HG03097 (cell line): ENCODE measurements at regions not wholly inside any gene's neighbourhood (a gene's known extent, or its start where the extent isn't known, plus 50 kb on each side); places are given as distances from the start of the nearest gene placed in this dataset.

Experiments
- ATAC-seq: cut with Tn5 transposase; IDR thresholded peaks from one replicate; pipeline ENCODE4 v1.9.1; 2021; ENCODE audit not compliant: unreplicated experiment, low FRiP score

DNA sequence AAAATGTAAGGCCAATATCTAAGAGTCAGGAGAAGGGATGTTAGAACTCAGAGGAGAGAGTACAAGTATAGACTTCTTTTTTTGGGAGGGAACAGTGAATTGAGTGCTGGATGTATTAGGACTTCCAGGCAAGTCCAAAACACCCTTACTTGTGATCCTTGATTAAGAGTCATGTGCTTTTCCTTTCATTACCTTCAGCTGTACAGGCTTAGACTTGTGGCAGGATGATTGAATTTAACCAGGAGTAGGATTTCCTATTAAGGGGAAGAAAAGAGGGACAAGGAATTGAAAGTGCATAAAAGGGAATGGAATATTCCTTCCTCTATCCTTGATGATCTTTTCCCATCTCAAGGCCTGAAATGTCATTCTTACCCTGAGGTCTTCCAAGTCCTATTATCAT lies 606.7 kb downstream of the STIM2 start:
- no peak for ATAC-seq

DNA sequence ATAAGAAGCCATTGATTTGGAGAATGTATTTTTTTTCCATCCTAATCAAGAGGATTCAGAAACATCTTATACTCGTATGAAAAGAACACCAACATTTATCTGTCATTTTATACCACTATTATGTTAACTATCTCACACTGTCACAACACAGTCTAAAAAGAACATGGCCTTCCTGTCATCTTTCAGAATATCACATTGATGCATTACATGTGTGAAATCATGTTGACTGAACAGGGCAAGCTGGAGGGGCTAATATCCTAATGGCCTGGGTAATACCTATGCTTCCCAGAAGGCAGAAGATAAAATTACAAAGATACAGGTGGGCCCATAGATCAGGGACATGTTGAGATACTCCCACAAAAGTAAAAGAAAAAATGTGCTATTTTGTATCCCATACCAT lies 611.7 kb downstream of the STIM2 start:
- no peak for ATAC-seq

DNA sequence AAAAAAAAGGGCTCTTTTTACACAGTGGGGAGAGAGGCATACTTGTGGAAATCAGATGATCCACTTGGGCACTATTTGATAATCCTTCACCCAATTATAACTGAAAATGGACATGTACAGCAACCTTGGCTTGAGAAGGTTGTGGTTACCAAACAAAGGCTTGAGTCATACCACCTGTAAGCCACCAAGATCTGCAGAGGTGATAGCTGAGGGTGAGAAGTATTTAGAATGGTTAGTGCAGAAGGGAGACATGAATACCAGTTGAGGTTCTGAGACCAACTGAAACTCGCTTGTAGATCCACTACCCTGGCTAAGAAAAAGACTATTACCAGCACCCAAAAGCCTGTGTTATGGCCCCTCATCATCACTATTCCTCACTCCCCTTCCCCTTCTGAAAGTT lies 614.0 kb downstream of the STIM2 start:
- no peak for ATAC-seq

DNA sequence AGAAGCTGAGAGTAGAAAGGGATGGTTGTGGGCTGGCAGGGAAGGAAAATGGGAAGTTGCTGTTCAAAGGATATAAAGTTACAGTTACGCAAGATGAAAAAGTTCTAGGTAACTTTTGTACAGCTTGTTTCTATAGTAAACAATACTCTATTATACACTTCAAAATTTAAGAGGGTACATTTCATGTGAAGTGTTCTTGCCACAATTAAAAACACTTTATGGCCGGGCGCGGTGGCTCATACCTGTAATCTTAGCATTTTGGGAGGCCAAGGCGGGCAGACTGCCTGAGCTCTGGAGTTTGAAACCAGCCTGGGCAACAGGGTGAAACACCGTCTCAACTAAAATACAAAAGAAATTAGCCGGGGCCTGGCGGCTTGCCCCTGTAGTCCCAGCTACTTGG lies 623.6 kb downstream of the STIM2 start:
- ATAC-seq: no peak

DNA sequence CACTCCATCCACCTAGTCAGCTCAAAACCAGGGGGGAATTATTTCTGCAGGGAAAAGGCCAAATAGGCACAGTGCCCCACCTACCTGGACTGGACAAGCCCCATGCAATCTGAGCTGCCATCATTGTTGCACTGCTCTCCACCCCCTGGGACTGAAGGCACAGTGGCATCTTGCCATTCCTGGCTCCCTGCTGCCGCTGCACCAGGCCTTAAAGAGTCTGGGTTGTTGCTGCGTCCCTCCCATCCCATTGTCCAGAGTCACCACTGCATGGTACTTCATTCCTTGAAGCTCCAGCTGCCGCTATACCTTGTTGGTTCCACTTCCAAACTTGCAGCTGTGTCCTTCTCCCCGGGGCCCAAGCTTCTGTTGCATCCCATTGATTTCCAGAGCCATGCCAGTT lies 629.7 kb downstream of the STIM2 start:
- no peak for ATAC-seq

DNA sequence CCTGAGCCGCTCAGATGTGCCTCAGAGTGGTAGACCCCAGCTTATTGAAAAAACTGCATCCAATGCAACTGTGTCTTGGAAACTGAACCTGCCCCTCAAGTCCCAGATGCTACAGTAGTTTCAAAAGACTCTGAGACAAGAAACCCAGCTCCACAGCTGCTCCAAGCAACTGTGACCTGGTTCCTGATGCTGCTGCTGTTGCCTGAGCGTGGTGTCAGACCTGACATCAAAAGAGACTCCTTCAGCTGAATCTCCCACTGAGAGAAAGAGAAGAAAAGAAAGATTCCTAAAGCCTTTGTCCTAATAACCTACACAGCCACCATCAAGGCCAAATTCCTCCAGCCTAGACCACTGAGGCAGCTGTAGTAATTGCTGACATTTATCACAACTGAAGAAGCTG lies 630.1 kb downstream of the STIM2 start:
- no peak for ATAC-seq

DNA sequence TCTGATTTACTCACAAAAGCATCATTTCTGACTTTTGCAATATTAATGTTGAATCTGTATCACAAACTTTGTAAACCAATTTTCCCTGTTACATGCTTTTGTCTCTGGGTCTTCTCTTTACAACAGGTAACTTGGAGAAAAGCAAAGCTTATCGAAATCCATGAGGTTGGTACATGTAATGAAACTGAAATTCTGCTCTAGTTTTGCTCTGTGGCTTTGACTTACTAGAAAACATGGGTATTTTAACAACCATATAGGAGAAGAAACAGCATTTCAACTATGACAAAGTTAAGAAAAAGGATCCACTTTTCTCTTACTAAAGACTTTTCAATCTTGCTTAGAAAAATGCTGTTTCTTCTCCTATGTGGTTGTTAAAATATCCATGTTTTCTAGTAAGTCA lies 645.8 kb downstream of the STIM2 start:
- no peak for ATAC-seq

DNA sequence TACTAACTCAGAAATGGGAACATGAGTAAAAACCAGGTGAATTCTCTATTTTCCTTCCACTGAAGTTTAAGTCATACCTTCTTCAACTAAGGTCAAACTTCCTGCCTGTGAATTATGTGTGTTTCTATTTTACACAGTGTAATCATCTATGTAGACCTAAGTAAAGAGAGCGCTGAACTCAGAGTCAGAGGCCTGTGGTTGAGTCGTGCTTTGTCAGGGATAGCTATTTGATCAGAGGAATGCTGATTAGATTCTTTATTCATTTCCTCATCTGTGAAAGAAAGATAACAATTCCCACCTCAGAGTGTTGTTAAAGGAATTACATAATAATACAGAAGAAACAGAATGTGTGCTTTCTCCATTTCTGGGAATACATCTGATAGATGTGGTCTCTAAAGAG lies 654.1 kb downstream of the STIM2 start:
- ATAC-seq: no peak

DNA sequence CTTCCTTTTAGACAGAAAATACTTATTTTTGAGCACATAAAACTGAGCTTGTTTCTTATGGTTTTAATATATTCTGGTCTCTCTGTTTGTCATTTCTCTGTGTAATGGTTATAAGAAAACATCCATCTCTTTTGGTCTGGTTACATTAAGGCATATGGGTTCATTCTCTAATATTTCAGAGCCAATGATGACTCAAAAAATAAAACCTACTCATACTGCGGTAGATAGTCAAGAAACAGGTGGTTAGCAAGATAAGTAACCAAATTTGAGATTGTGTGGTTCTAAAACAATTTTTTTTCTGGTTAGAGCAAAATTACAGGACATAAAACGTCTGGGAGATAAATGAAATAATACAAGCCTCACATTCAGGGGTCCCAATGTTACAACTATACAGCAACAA lies 654.5 kb downstream of the STIM2 start:
- no peak for ATAC-seq

DNA sequence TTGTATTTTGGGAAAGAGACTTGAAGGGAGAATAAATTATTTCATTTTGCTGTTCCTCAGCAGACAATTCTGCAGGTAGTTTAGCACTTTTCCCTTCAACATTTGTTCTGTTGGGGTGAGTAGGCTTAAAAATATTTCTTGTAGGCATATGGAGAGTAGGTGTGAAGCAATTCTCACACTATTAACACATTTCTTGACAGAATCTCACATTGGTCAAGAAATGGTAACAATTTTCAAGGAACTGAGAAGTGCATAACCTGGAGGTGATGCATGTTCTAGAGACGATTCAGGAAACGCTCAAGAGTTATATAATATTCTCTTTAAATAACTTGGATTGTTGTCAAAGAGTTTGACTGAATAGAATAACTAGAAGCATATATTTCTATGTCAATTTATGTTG lies 658.2 kb downstream of the STIM2 start:
- no peak for ATAC-seq

DNA sequence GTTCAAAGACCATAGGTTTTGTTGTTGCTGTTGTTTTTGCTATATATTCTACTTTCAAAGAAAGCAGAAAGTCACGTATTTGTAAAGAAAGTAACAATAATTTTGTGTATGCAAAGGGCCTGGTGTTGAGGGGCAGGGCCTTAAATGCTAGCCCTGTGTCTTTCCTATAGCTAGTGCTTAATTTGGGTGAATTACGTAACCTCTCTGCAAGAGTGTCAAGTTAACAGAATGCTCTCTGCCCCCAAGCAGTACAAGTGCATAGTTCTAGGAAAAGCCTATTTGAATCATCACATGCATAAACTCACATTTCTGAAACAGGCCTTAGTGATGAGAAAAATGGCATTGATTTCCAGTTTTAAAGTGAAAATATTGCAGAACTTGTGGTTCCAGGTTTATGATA lies 663.6 kb downstream of the STIM2 start:
- ATAC-seq: no peak

DNA sequence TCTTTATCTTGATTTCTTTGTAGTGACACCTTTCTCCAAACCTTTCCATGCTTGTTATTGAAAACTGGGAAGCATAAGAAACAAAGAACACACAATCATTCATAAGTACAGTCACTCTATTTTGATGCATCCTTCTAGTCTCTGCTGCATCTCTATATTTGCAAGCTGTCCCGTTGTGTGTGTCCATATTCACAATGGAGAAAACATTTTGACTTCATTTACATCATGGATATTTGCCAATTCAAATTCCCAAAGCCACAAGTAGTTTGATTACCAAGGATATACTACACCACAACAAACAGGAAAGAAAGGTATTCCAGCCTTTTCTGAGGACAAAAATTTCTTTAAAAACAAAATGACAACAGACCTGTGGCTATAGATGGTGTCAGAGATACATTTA lies 673.8 kb downstream of the STIM2 start:
- ATAC-seq: no peak

DNA sequence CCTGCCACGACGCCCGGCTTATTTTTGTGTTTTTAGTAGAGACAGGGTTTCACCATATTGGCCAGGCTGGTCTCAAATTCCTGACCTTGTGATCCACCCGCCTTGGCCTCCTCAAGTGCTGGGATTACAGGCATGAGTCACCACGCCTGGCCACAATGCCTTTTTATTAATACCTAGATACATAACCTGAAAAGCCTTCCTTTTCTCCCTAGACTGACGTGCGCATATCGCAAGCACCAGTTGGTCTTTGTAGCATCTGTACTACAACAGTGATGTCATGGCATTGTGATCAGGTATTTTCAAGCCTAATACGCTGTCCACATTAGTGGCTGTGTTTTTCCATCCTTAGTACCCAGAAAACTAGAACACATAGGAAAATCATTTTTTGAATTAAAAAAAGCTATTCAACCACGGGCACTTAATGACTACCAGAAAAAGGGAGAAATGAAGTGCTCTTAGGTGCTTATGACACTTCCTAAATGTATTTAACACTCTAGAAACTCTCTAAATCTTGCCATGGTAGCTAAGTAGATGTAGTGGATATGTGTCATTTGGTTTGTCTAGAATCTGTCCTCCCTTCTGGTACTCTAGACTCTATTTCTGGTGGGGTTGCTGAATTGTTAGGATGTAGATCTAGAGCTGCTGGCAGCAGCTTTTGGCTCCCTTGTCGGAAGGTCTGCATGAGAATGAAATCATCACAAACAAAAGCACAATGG lies 707.8 kb downstream of the STIM2 start:
- no peak for ATAC-seq

DNA sequence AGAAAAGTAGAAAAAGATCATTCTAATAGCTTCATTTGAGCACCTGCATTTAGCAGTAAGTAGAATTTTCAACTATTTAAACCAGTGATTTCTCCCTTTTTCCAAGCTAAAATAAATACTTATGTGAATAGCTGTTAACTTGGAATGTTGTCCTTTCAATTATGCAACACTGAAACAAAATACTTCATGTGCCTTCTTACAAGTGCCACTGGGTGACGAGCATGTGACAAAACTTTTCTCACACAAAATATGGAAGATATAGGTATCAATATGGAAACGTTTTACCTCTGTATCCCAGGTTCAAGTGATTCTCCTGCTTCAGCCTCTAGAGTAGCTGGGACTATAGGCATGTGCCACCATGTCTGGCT lies 708.3 kb downstream of the STIM2 start:
- no peak for ATAC-seq

DNA sequence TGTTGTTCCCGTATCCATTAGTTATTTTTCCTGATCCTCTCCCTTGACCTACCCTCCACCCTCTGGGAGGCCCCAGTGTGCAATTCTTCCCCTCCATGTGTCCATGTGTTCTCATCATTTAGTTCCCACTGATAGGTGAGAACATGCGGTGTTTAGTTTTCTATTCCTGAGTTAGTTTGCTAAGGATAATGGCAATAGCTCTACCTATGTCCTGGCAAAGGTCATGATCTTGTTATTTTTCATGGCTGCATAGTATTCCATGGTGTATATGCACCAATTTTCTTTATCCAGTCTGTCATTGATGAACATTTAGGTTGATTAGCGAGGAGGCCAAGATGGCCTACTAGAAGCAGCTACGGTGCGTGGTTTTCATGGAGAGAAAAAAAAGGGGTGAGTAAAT lies 714.1 kb downstream of the STIM2 start:
- no peak for ATAC-seq

DNA sequence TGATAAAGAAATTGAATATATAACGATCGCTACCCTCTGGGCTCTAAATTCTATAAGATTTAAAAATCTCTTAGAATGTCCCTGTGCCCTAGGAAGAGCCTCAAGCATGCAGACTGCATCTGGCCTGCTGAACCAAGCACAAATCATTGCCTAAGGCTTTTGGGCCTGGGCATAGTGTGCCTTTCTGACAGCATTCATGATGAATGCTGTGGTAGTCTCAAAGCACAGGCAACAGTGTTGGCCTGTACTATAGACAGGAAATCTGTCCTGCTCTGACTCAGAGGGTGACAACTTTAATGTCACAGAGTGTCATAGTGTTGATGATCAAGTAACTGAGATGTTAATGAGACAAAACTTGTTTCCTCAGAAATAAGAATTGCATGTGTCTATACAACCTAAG lies 717.3 kb downstream of the STIM2 start:
- no peak for ATAC-seq

DNA sequence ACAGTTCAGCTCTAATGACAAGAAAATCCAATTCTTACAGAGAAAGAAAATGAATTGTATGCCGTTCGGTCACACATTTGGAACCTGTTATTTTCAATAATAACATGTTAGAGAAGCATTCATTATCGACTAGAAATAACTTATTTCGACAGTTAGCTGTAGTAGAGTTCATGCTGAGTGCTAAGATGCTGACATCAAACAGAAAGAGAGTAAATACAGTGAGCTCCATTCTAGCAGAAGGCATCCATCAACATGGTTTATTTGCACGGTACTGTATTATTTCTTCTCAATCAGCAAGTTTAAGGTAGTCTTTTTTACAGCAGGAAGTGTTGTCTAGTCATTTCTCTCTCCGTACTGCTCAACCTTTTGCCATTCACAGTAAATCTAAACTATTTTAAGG lies 732.1 kb downstream of the STIM2 start:
- no peak for ATAC-seq

DNA sequence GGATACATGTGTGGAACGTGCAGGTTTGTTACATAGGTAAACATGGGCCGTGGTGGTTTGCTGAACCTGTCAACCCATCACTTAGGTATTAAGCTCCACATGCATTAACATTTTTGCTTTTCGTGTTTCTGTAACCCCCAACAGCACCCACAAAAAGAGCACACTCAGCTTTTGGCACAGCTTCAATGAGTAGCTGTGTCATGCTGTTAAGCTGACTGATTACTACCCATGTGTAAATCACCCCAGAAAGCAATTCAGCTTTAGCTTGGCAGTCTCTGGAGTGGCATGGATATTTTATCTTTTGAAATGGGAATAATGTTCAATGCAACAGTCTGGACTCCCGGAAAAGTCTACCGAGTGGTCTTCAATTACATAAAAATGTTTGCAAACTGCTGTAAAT lies 734.3 kb downstream of the STIM2 start:
- ATAC-seq: no peak

DNA sequence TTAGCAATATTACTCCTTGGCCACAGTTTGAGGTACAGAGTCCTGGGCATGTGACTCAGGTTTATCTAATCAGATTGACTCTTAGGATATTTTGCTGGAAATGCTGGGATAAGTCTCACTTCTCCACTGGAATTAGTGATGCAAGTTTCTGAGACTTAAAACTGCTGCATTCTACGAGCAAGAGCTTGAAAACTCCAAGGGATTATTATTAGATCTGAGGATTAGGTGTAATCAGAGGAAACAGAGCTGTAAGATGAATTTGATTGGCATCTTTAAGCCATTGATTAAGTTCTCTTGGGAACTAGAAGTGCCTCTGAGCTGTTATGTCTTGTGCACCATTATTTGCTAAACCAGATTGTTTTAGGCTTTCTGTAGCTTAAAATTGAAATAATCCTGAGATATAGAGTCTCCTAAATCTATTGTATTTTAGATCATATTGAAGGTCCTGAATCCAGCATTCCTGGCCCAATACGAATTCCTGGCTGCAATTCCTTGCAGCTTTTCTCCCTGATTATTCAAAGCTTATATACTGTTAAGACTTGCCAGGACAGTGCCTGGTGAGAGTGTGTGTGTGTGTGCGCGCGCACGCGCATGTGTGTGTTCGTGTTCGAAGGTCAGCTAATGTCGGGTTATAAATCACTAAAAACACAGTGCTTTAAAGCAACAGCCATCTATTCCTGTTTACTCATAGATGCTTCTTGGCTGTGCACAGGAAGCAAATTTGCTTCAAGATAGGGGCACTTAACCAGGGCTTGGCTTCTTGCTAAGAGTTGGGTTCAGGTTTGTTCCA lies 735.1 kb downstream of the STIM2 start:
- ATAC-seq: no peak

DNA sequence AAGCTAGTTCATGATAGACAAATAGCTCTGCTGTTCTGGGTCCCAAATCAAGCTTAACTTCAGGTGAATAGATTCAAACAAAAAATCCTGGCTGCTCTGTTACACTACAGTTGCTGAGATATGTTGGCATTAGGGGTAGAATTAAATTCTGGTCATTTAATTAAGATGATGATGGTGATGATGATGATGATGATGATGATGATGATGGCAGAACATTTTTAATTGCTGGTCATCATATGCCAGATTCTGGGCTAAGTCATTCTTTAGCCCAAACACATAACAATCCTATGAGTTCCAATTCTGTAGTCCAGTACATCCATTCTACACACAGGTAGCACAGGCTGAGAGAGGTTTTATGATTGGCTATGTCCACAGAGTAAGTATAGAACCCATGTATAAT lies 741.5 kb downstream of the STIM2 start:
- no peak for ATAC-seq

DNA sequence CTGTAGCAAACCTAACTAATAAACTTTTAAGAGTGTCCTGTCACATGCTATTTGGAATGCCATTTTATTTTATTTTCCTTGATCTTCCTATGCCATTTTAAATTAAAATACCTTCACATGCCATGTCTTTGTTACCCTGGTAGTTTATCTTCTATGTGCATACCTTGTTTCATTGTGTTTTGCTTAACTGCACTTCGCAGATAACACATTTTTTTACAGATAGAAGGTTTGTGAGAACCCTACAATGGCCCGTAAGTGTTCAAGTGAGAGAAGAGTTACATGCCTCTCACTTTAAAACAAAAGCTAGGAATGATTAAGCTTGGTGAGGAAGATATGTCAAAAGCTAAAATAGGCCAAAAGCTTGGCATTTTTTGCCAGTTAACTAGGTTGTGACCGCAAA lies 744.1 kb downstream of the STIM2 start:
- no peak for ATAC-seq

DNA sequence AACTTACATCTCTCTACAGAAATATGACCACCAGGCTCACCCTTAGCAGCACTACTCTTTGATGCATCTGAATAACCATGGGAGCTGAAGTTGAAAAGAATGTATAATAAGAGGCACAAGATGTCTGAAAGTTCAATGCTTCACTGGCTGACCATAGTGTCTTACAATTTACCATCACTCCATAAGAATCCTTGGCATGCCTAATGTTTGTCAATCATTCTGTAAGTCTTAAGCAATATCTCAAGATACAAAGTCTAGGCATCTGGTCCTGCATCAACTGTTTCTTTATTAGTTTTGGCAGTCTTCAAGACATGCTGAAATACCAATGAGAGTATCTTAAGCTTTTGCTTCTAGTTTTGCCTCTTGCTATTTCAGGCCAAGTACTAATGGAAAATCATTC lies 755.5 kb downstream of the STIM2 start:
- no peak for ATAC-seq
